Astrocyte (in vitro differentiated cells and primary cell): ENCODE measurements at regions not wholly inside any gene's neighbourhood (a gene's known extent, or its start where the extent isn't known, plus 50 kb on each side); places are given as distances from the start of the nearest gene placed in this dataset.
A peak's percentile ranks its signal among the peaks of the same experiment; 100 is the strongest.
"Not testable (repeated sequence)": the region's sequence is repeated elsewhere in the genome, so short reads cannot be mapped to it uniquely, and the experiment has no call there.

Source experiments
- DNase-seq: peaks from one replicate; pipeline ENCODE4 v3.0.0-alpha.2; 2010; ENCODE audit warnings: low read depth
- FAIRE-seq: peaks from 2 replicates; lab custom pipeline; 2011; peaks lifted over from hg19 to GRCh38; lab: Jason Lieb, UNC
- H2AFZ ChIP-seq: 2 replicates; pipeline ENCODE4 v1.6.0; 2012; ENCODE audit warnings: low read depth, low read length, inconsistent platforms
- H3K27ac ChIP-seq: 2 replicates; pipeline ENCODE4 v1.5.1; 2011; ENCODE audit warnings: low read depth, low read length, inconsistent platforms
- H3K27me3 ChIP-seq: 2 replicates; pipeline ENCODE4 v1.6.0; 2011; ENCODE audit warnings: low read length, inconsistent platforms; ENCODE audit not compliant: insufficient read depth
- H3K36me3 ChIP-seq: 2 replicates; pipeline ENCODE4 v1.5.1; 2011; ENCODE audit warnings: low read length, inconsistent platforms; ENCODE audit not compliant: insufficient read depth
- H3K4me1 ChIP-seq: 2 replicates; pipeline ENCODE4 v1.5.1; 2011; ENCODE audit warnings: low read length, inconsistent platforms; ENCODE audit not compliant: insufficient read depth
- H3K4me2 ChIP-seq: 2 replicates; pipeline ENCODE4 v1.6.0; 2012; ENCODE audit warnings: low read length, inconsistent platforms
- H3K4me3 ChIP-seq: 2 replicates; pipeline ENCODE4 v1.5.1; 2011; ENCODE audit warnings: low read depth, mild to moderate bottlenecking, low read length, inconsistent platforms; ENCODE audit not compliant: insufficient read depth
- H3K79me2 ChIP-seq: 2 replicates; pipeline ENCODE4 v1.6.0; 2012; ENCODE audit warnings: mild to moderate bottlenecking, low read length, inconsistent platforms; ENCODE audit not compliant: insufficient read depth
- H3K9ac ChIP-seq: 2 replicates; pipeline ENCODE4 v1.6.0; 2012; ENCODE audit warnings: mild to moderate bottlenecking, low read length, inconsistent platforms
- H3K9me3 ChIP-seq: 2 replicates; pipeline ENCODE4 v1.5.1; 2012; ENCODE audit warnings: low read depth, mild to moderate bottlenecking, low read length, inconsistent platforms; ENCODE audit not compliant: insufficient read depth
- H4K20me1 ChIP-seq: 2 replicates; pipeline ENCODE4 v1.6.0; 2012; ENCODE audit warnings: low read length, inconsistent platforms; ENCODE audit not compliant: insufficient read depth
- H3K27ac Mint-ChIP-seq: one replicate; pipeline ENCODE4 v1.8.0; 2021; ENCODE audit warnings: mild to moderate bottlenecking, mixed read lengths; ENCODE audit not compliant: unreplicated experiment
- H3K27me3 Mint-ChIP-seq: one replicate; pipeline ENCODE4 v1.8.0; 2021; ENCODE audit warnings: low read depth, mixed read lengths; ENCODE audit not compliant: unreplicated experiment
- H3K36me3 Mint-ChIP-seq: one replicate; pipeline ENCODE4 v1.8.0; 2021; ENCODE audit warnings: low read depth, mixed read lengths; ENCODE audit not compliant: unreplicated experiment
- H3K4me1 Mint-ChIP-seq: one replicate; pipeline ENCODE4 v1.8.0; 2021; ENCODE audit warnings: low read depth, mixed read lengths; ENCODE audit not compliant: unreplicated experiment
- H3K4me3 Mint-ChIP-seq: one replicate; pipeline ENCODE4 v1.8.0; 2021; ENCODE audit warnings: mild to moderate bottlenecking, moderate library complexity, mixed read lengths; ENCODE audit not compliant: unreplicated experiment
- H3K9me3 Mint-ChIP-seq: one replicate; pipeline ENCODE4 v1.8.0; 2021; ENCODE audit warnings: mild to moderate bottlenecking, mixed read lengths; ENCODE audit not compliant: unreplicated experiment
- EZH2 ChIP-seq: IDR thresholded peaks from 2 replicates; pipeline ENCODE4 v1.6.1; 2012; ENCODE audit warnings: mild to moderate bottlenecking, low read length, inconsistent platforms; ENCODE audit not compliant: insufficient read depth
- TF ChIP-seq, protein P1 (sequence below): IDR thresholded peaks from 2 replicates; pipeline ENCODE4 v1.5.1; 2011; ENCODE audit warnings: low read depth, mild to moderate bottlenecking, inconsistent platforms, low read length, moderate library complexity; ENCODE audit not compliant: insufficient read depth

DNA sequence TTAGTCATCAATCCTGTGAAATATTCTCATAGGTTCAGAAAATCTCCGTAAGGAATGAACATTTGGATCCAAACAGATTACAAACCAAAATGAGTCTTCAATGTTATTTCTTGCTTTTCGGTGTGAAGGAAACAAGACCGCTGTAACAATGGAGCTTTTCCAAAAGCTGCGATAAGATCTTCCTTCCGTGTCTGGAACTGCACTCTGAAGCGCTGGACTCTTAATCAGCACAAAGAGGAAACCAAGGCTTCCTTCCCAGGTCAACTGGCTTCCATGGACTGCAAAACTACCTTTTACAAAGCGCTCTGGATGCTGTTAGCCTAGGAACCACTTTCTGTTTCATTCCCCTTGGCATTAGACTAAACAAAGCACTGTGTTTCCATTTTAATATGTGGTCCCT, 137.9 kb upstream of the BASP1 start:
- no peaks in the 10 kb centered on the region for H3K4me1 Mint-ChIP-seq

GRCh38 chr5:17080361-17080760, 137.1 kb upstream of the BASP1 start:
- Histone ChIP-seq H3K9me3 (no peaks in the 10 kb centered on the region), H2AFZ (no peak overlapping the region), H3K79me2 (no peaks in the 10 kb centered on the region), H4K20me1 (no peaks in the 10 kb centered on the region), H3K27ac (no peak overlapping the region), H3K4me1 (no peaks in the 10 kb centered on the region), H3K4me2 (no peak overlapping the region), H3K4me3 (no peak overlapping the region), H3K27me3 (no peaks in the 10 kb centered on the region), H3K36me3 (no peaks in the 10 kb centered on the region), H3K9ac (no peak overlapping the region)
- H3K27ac Mint-ChIP-seq, result no peak overlapping the region
- H3K4me1 Mint-ChIP-seq, result no peaks in the 10 kb centered on the region
- H3K9me3 Mint-ChIP-seq, result no peaks in the 10 kb centered on the region
- FAIRE-seq, result no peak
- peaks cover 9% of the 10 kb centered on the region for H3K27me3 Mint-ChIP-seq
- no peak overlapping the region for H3K4me3 Mint-ChIP-seq
- TF ChIP-seq EZH2, result no peak
- TF ChIP-seq, protein P1, sequence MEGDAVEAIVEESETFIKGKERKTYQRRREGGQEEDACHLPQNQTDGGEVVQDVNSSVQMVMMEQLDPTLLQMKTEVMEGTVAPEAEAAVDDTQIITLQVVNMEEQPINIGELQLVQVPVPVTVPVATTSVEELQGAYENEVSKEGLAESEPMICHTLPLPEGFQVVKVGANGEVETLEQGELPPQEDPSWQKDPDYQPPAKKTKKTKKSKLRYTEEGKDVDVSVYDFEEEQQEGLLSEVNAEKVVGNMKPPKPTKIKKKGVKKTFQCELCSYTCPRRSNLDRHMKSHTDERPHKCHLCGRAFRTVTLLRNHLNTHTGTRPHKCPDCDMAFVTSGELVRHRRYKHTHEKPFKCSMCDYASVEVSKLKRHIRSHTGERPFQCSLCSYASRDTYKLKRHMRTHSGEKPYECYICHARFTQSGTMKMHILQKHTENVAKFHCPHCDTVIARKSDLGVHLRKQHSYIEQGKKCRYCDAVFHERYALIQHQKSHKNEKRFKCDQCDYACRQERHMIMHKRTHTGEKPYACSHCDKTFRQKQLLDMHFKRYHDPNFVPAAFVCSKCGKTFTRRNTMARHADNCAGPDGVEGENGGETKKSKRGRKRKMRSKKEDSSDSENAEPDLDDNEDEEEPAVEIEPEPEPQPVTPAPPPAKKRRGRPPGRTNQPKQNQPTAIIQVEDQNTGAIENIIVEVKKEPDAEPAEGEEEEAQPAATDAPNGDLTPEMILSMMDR, result no peak
- DNase-seq, result no peak
- H3K36me3 Mint-ChIP-seq, result no peaks in the 10 kb centered on the region

More for the DNA sequence above, 137.9 kb upstream of the BASP1 start:
- FAIRE-seq, result no peak
- H4K20me1 ChIP-seq, result no peaks in the 10 kb centered on the region
- no peaks in the 10 kb centered on the region for H3K27me3 ChIP-seq
- no peak overlapping the region for H3K9ac ChIP-seq
- no peak overlapping the region for H2AFZ ChIP-seq
- H3K4me1 ChIP-seq, result no peaks in the 10 kb centered on the region
- DNase-seq, result peak; percentile 60
- no peak overlapping the region for H3K4me3 Mint-ChIP-seq
- no peak overlapping the region for H3K27ac Mint-ChIP-seq
- peaks cover 6% of the 10 kb centered on the region for H3K27me3 Mint-ChIP-seq
- no peaks in the 10 kb centered on the region for H3K36me3 ChIP-seq
- no peak overlapping the region for H3K27ac ChIP-seq
- TF ChIP-seq, protein P1, result no peak
- no peak for TF ChIP-seq EZH2
- no peaks in the 10 kb centered on the region for H3K9me3 Mint-ChIP-seq
- no peak overlapping the region for H3K4me3 ChIP-seq
- H3K9me3 ChIP-seq, result no peaks in the 10 kb centered on the region
- no peak overlapping the region for H3K4me2 ChIP-seq
- no peaks in the 10 kb centered on the region for H3K79me2 ChIP-seq
- no peaks in the 10 kb centered on the region for H3K36me3 Mint-ChIP-seq

DNA sequence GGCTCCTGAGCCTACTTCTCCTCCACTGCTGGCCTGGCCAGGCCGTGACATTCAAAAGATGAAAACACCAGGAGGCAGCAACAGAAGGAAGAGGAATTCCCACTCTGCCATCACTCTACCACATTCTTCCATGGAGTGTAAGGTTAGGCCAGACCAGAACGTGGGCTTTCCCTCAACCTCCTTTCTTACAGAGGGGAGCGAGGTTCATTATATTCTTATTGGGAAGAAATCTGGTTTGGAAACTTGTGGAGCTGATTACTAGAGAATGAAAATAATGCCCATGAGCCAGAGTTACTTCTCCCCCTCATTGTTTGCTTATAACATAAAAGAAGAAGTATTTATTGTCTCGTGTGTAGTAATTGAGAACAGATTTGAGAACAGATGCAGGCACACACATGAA, 136.3 kb upstream of the BASP1 start:
- FAIRE-seq, result no peak
- no peak overlapping the region for H3K9ac ChIP-seq

DNA sequence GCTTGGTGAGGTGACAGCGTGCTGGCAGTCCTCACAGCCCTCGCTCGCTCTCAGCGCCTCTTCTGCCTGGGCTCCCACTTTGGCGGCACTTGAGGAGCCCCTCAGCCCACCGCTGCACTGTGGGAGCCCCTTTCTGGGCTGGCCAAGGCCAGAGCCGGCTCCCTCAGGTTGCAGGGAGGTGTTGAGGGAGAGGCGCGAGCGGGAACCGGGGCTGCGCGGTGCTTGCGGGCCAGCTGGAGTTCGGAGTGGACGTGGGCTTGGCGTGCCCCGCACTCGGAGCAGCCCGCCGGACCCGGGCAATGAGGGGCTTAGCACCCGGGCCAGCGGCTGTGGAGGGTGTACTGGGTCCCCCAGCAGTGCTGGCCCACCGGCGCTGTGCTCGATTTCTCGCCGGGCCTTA, 134.2 kb upstream of the BASP1 start:
- H3K9ac ChIP-seq, H3K4me3 Mint-ChIP-seq, H4K20me1 ChIP-seq, DNase-seq, H3K36me3 ChIP-seq, H3K36me3 Mint-ChIP-seq, H3K27ac Mint-ChIP-seq, H3K27me3 ChIP-seq, FAIRE-seq, H3K9me3 Mint-ChIP-seq, H3K4me1 ChIP-seq, H3K79me2 ChIP-seq, H3K27ac ChIP-seq, H3K4me2 ChIP-seq, H3K4me1 Mint-ChIP-seq, H3K9me3 ChIP-seq, H3K27me3 Mint-ChIP-seq, H2AFZ ChIP-seq, H3K4me3 ChIP-seq: not testable (repeated sequence)

More for the DNA sequence above, 136.3 kb upstream of the BASP1 start:
- Histone ChIP-seq H2AFZ (no peak overlapping the region), H3K27ac (no peak overlapping the region), H3K79me2 (no peaks in the 10 kb centered on the region), H3K36me3 (no peaks in the 10 kb centered on the region), H3K4me1 (no peaks in the 10 kb centered on the region), H3K4me3 (no peak overlapping the region), H3K9me3 (no peaks in the 10 kb centered on the region), H3K27me3 (no peaks in the 10 kb centered on the region), H3K4me2 (no peak overlapping the region), H4K20me1 (no peaks in the 10 kb centered on the region)
- peaks cover 11% of the 10 kb centered on the region for H3K27me3 Mint-ChIP-seq
- TF ChIP-seq, protein P1, result no peak
- TF ChIP-seq EZH2, result no peak
- H3K9me3 Mint-ChIP-seq, result no peaks in the 10 kb centered on the region
- no peak overlapping the region for H3K4me3 Mint-ChIP-seq
- no peak overlapping the region for H3K27ac Mint-ChIP-seq
- no peaks in the 10 kb centered on the region for H3K4me1 Mint-ChIP-seq
- DNase-seq, result no peak
- H3K36me3 Mint-ChIP-seq, result no peaks in the 10 kb centered on the region
